NCI-H2196 treated with DMSO at 0.1 percent for 48 hours (cell line): ENCODE measurements at regions not wholly inside any gene's neighbourhood (a gene's known extent, or its start where the extent isn't known, plus 50 kb on each side); places are given as distances from the start of the nearest gene placed in this dataset.

Experiments used
- DNase-seq: peaks from one replicate; lab custom pipeline; 2025; ENCODE audit not compliant: unreplicated experiment; lab: John Stamatoyannopoulos, UW

- DNase-seq: no peak
Measured at GRCh38 chr9:29844251-29844650, 2271.0 kb upstream of the C9orf72 start.

DNA sequence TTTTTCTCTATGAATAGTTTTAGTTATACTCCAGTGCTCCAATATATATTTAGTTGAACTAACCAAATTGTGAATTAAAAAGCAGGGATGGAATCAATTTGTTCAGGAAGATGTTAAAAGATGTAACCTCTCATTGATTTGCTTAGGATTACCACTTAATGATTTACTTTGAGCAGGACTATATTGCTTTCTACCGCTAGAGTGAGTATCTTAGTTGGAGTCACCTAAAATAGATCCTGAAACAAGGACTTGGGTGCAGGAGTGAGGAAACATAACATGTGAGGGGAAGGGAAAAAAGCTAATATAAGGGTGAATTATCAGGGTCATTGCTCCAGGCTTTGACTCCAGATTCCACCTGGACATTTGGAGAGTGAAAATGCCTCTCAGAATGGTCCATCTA lies 2277.4 kb upstream of the C9orf72 start:
- no peak for DNase-seq

GRCh38 chr9:29861803-29862202 lies 2288.5 kb upstream of the C9orf72 start:
- no peak for DNase-seq

DNA sequence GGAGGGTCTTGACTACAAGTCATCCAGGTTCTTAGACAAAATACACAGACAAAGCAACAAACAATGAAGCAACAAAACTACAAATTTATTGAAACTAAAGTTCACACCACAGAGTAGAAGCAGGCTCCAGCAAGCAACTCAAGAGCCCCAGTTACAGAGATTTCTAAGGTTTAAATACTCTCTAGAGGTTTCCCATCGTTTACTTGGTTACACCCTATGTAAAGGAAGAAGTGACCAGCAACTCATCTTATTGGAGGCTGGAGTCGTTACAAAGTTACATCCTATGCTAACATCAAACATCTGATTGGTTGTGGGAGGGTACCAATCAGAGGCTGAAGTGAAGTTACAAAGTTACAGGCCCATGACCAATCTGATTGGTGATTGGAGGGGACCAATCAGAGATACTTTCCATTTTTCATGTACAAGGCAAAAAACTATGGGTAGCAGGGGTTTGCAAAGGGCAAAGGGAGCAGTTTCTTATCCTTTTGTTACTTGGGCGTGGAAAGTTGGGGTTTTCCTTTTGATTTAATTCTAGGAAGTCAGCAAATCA lies 2292.6 kb upstream of the C9orf72 start:
- no peak for DNase-seq

- no peak for DNase-seq
Measured at GRCh38 chr9:29866556-29866955, 2293.3 kb upstream of the C9orf72 start.

- DNase-seq: no peak
Measured at GRCh38 chr9:29873579-29873978, 2300.3 kb upstream of the C9orf72 start.

- no peak for DNase-seq
Measured at GRCh38 chr9:29875547-29875946, 2302.3 kb upstream of the C9orf72 start.

DNA sequence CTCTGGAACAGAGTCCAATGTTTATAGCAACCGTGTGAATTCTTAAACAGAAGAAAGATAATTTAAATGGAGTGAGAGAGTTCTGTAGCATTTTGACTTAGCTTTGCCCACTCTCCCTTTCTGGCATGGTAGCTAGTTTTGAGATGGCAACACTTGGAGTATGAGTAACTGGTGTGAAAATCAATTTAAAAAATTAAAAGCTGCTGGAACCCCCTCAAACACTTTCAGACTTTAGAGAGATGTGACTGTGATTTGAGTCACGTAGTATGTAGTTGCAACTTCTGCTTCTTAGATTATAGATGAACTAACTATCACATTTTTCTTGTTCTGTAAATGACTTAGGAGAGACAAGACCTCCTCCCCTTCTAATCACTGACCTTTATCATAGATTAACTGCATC lies 2309.5 kb upstream of the C9orf72 start:
- DNase-seq: no peak

DNA sequence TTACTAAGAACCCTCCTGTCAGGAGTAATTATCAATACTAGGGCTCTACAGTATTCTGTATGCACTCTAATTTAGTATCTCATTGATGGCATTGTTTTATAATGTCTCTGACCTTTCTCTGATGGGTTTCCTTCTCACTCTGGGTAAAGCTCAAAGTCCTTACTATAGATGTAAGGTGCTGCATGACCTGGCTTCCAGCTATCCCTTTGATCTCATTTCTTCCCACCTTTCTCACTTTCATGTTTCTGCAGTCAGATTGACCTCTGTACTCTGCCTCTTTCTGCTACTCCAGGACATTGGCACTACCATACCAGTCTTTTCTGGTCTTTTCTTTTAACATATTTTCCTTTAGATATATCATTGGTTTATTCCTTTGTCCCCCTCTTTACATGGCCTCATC lies 2332.8 kb upstream of the C9orf72 start:
- DNase-seq: no peak

DNA sequence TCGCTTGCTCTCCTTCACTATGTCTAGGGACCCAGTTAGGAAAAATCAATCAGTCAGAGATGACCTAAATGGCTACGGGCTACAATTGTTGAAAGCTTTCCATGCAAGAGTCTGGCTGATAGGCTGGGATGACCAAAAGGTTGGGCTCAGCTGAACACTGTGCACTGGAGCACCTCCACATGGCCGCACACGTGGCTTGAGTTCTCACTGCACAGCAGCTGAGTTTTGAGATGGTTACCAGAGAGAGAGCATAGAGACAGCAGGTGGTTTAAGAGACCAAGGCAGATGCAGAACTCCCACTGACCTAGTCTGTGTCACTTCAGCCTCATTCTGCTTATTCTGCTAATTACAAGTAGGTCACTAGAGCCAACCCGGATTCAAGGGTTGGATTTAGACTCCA lies 2354.8 kb upstream of the C9orf72 start:
- DNase-seq: no peak

GRCh38 chr9:29939559-29939958 lies 2366.3 kb upstream of the C9orf72 start:
- no peak for DNase-seq

- DNase-seq: no peak
Measured at GRCh38 chr9:29945012-29945411, 2371.7 kb upstream of the C9orf72 start.

DNA sequence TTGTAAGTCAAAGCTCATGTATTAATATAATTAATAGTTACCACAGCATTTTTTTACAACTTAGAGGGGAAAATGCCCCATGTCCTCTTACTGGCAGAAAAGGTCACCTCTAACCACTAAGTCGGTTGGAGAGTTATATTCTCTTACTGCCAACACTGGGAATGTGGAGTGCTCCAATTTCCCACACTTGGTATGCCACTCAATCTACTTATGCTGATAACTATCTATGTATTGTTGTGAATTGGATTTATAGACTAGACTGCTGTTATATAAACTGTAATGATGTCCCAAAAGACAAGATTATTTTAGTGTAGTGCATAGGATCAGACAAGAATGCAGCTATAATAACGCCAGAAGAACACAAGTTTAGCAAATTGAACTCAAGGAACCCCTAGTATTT lies 2385.2 kb upstream of the C9orf72 start:
- DNase-seq: no peak

DNA sequence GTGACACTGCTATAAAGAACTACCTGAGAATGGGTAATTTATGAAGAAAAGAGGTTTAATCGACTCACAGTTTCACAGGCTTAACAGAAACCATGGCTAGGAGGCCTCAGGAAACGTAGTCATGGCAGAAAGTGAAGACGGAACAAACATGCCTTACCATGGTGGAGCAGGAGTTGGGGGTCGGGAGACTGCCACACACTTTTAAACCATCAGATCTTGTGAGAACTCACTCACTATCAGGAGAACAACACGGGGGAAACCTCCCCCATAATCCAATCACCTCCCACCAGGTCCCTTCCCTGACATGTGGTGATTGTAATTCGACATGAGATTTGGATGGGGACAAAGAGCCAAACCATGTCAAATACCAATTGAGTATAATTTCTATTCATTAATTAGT lies 2392.6 kb upstream of the C9orf72 start:
- no peak for DNase-seq

DNA sequence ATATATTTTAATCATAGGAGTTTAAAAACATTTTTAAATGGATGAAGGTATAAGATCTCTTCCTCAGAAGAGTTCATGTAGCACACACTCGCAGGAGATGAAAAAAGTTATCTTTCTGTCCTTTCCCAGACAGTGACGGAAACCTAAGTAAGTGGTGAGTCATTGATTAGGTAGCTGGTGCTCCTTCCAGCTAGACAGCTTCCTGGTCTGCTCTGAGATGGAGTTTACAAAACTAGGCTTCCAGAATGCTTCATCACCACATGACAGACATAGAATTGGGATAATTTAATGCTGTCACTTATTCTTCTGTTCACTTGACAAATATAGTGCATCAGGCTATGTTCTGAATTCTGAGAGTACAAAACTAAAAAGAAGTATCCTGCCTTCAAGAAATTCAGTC lies 2393.0 kb upstream of the C9orf72 start:
- DNase-seq: no peak

DNA sequence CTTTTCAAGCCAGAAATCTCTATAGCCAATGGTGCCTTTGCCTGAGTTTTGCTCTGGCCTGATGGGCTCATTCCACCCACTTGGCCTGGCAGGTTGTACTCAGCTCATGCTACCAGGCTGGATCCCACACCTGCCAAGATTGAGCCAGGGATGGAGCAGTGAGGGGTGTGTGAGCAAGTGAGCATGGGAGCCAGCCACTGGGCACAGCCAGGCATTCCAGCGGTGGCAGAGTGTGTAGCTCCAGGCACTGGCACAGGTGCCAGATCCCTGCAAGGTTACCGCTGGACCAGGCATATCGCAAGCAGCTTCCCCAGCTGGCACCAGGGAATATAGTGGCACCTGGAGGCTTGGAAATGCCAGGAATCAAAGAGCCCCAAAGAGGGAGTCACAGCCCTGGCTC lies 2395.6 kb upstream of the C9orf72 start:
- no peak for DNase-seq

DNA sequence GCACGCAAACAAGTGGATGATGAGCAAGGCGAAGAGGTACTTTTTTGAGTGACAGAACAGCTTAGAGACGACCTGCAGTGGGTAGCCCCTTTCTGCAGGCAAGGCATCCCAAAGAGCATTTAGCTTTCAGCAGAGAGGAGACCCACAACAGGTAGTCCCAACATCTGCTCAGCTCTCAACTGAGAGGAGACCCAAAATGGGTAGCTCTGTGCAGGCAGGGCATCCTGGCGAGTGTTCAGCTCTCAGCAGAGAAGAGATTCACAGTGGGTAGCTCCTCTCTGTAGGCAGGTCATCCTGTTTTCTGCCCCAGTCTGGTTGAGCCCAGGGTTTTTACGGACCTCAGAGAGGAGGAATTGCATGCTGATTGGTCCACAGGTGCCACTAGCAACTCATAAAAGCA lies 2396.1 kb upstream of the C9orf72 start:
- no peak for DNase-seq

- DNase-seq: no peak
Measured at GRCh38 chr9:29969856-29970647, 2396.8 kb upstream of the C9orf72 start.

DNA sequence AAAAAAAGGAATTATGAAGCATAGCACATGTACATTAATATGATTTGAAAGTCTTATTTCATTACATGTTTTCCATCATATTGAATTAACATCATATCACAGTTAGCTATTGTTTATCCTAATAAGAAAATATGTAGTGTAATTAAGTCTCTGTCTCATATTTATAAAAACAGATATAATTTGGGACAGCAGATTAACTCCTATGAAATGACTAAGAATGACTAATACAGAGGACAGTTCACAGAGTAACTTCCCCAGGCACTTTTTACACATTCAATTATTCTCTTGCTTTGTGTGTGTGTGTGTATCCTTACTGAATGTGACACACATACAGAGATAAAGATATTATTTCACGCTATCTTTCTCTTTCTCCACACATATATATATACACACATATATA lies 2400.9 kb upstream of the C9orf72 start:
- DNase-seq: no peak

DNA sequence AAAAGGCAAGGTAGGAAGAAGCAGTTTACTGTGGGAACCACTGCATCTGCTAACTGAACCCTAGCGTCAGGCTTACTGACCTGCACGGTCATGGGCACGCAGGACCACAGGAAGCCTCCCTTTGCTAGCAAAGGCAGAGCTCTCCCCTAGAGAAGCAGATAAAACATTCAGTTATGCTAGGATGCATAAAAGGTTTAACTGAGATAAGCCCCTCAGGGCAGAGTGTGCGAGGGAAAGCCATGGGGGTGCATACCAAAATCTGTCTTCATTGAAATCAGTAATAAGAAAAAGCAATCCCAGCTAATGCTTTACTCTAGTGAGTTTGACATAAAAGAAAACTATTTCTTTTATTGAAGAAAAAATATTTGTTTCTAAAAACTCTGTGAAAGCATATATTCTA lies 2403.7 kb upstream of the C9orf72 start:
- no peak for DNase-seq

GRCh38 chr9:29981013-29981412 lies 2403.4 kb upstream of the ACO1 start:
- DNase-seq: no peak

GRCh38 chr9:29999645-30000044 lies 2384.8 kb upstream of the ACO1 start:
- DNase-seq: no peak

- DNase-seq: no peak
Measured at GRCh38 chr9:30010691-30011090, 2373.8 kb upstream of the ACO1 start.
